Testis (tissue), 2 donors: ENCODE measurements at regions not wholly inside any gene's neighbourhood (a gene's known extent, or its start where the extent isn't known, plus 50 kb on each side); places are given as distances from the start of the nearest gene placed in this dataset.

ENCODE experiments used
- CTCF ChIP-seq, 3 experiments: fragments of 450-650 bp in 2 of 3; fragments of 200-600 bp in 1 of 3; sonication (generic) in 1 of 3; IDR thresholded peaks; one replicate each; pipeline ENCODE4 v1.5.1; 2016 to 2019; ENCODE audit warnings: antibody characterized with exemption in 3 of 3, mild to moderate bottlenecking in 2 of 3, moderate library complexity in 1 of 3
- POLR2A ChIP-seq: fragments of 450-650 bp; IDR thresholded peaks from one replicate; pipeline ENCODE4 v1.6.1; 2017; ENCODE audit warnings: antibody characterized with exemption, mild to moderate bottlenecking, moderate library complexity

- TF ChIP-seq CTCF (IDR thresholded peaks at IDR 0.05), result no peak
- TF ChIP-seq POLR2A, result no peak
These were observed 389.9 kb upstream of the ANXA10 start for GRCh38 chr4:167702391-167702790.
